SJSA1 (cell line): ENCODE measurements at regions not wholly inside any gene's neighbourhood (a gene's known extent, or its start where the extent isn't known, plus 50 kb on each side); places are given as distances from the start of the nearest gene placed in this dataset.

Source experiments
- DNase-seq, 2 experiments: peaks; one replicate each; pipeline ENCODE4 v3.0.0-alpha.2; 2015 to 2020; ENCODE audit warnings: low spot score in 2 of 2, low read depth in 1 of 2
- H3K27ac ChIP-seq: fragments of 250-450 bp; sonication (Bioruptor Pico); 2 replicates; pipeline ENCODE4 v1.5.1; 2020; ENCODE audit warnings: mild to moderate bottlenecking, moderate library complexity
- H3K27me3 ChIP-seq: fragments of 250-450 bp; sonication (Bioruptor Pico); replicated peaks from 2 replicates; pipeline ENCODE4 v1.5.1; 2020; ENCODE audit warnings: mild to moderate bottlenecking, moderate library complexity
- H3K36me3 ChIP-seq: fragments of 250-450 bp; sonication (Bioruptor Pico); 2 replicates; pipeline ENCODE4 v1.5.1; 2020; ENCODE audit warnings: mild to moderate bottlenecking
- H3K4me1 ChIP-seq: fragments of 250-450 bp; sonication (Bioruptor Pico); replicated peaks from 2 replicates; pipeline ENCODE4 v1.6.1; 2021; ENCODE audit warnings: mild to moderate bottlenecking
- H3K4me3 ChIP-seq: fragments of 250-450 bp; sonication (Bioruptor Pico); 2 replicates; pipeline ENCODE4 v1.5.1; 2020; ENCODE audit warnings: mild to moderate bottlenecking
- H3K9me3 ChIP-seq: fragments of 250-450 bp; sonication (Bioruptor Pico); replicated peaks from 2 replicates; pipeline ENCODE4 v1.5.1; 2020; ENCODE audit warnings: mild to moderate bottlenecking

GRCh38 chr16:66079671-66080334, 286.7 kb upstream of the CDH5 start:
- Histone ChIP-seq H3K4me1 (peaks cover 33% of the 10 kb centered on the region), H3K27me3 (no peaks in the 10 kb centered on the region), H3K36me3 (no peaks in the 10 kb centered on the region), H3K27ac (no peak overlapping the region), H3K9me3 (no peaks in the 10 kb centered on the region), H3K4me3 (no peak overlapping the region)
- DNase-seq: peak in 1 of 2 experiments; percentile 14

DNA sequence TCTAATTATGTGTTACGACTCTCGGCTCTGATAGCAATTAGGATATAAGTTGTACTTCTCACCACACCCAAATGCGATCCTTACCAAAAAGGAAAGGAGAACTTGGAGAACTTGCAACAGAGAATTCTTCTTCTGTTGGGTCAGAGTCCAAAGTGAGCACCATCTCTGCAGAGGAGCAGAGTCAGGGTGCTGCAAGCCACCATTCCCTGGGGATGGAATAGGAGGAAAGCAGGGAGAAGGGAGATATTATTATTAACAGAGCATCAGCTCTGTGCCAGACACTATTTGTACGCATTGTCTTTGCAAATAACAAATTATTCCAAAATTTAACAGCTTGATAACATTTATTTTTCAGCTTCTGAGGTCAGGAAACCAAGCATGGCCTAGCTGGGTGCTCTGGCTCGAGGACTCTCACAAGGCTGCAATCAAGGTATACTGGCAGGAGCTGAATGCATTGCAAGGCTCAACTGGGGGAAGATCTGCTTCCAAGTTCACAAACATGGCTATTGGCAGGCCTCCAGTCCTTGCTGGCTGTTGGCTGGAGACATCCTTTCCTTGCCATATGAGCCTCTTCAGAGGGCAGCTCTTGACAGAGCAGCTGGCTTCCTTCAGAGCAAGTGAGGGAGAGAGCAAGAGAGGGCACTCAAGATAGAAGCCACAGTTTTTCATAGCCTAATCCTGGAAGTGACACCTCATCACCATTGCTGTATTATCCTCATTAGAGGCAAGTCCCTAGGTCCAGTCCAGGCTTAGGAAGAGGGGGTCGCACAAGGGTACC, 296.2 kb upstream of the CDH5 start:
- Histone ChIP-seq H3K9me3 (no peaks in the 10 kb centered on the region), H3K36me3 (no peaks in the 10 kb centered on the region), H3K27ac (no peak overlapping the region), H3K4me1 (no peaks in the 10 kb centered on the region), H3K4me3 (no peak overlapping the region), H3K27me3 (no peaks in the 10 kb centered on the region)
- no peak for DNase-seq

DNA sequence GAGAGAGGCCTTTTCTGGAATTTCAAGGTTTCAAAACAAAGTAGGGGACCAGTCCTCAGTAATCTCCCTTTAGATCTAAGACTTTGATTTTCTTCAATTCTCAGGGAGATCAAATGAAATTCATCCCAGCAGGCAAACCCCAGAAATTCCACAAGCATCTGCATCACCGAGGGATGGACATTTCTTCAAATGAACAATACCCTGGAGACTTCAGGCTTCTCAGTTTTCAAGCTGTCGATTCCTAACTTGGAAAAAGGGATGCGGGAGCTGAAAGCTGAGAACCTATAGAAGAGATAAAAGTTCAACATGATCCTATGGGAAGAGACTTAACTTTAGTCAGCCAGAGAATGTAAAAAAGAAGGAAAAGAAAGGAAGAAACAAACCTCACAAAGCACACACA, 296.9 kb upstream of the CDH5 start:
- Histone ChIP-seq H3K9me3 (no peaks in the 10 kb centered on the region), H3K4me3 (no peak overlapping the region), H3K4me1 (no peaks in the 10 kb centered on the region), H3K27ac (no peak overlapping the region), H3K27me3 (no peaks in the 10 kb centered on the region), H3K36me3 (no peaks in the 10 kb centered on the region)
- no peak for DNase-seq

- Histone ChIP-seq H3K36me3 (no peaks in the 10 kb centered on the region), H3K27me3 (no peaks in the 10 kb centered on the region), H3K27ac (no peak overlapping the region), H3K4me1 (no peaks in the 10 kb centered on the region), H3K9me3 (no peaks in the 10 kb centered on the region), H3K4me3 (no peak overlapping the region)
- DNase-seq: no peak
Measured at GRCh38 chr16:66066404-66066803, 300.1 kb upstream of the CDH5 start.

DNA sequence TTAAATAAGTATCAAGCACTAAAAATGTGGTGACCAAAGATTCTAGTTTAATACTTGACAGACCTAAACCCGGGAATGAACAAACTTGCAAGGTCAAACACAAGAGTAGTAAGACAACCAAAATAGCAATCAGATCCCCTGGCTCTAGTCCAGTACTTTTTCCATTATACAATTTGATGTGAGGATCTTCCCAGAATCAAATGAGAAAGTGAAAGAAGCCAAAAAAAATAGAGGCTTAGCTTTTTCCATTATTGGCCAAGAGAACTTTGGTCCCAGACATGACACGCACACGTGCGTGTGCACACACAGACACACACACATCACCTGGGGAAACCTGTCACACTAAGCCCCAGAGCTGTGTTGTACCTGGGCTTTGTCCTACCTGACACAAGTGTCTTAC, 300.6 kb upstream of the CDH5 start:
- Histone ChIP-seq H3K27me3 (no peaks in the 10 kb centered on the region), H3K36me3 (no peaks in the 10 kb centered on the region), H3K27ac (no peak overlapping the region), H3K4me1 (no peaks in the 10 kb centered on the region), H3K9me3 (no peaks in the 10 kb centered on the region), H3K4me3 (no peak overlapping the region)
- DNase-seq: no peak

- no peak for DNase-seq
- Histone ChIP-seq H3K36me3 (no peaks in the 10 kb centered on the region), H3K27ac (no peak overlapping the region), H3K4me3 (no peak overlapping the region), H3K27me3 (0 out of 2 replicates have a peak, but pooled peaks cover 2% of the 10 kb centered on the region), H3K9me3 (no peaks in the 10 kb centered on the region), H3K4me1 (no peaks in the 10 kb centered on the region)
Measured at GRCh38 chr16:66064801-66065530, 301.5 kb upstream of the CDH5 start.

DNA sequence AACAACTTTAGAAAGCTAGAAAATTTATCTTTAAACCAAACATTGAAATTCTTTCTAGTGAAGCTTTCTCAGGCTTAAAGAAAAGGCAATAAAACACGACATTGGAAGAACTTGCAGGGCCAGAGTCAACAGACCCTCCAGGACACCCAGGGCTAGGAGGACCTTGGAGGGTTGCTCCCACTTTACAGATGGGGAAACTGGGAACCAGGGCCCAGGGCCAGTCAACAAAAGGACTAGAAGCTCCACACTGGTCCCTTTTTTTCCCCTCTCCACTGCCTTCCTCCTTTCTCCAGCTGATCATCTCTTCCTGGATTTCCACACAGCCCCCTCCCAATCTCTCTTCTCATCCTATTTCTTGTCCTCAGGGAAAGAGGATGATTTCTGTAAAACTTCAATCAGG, 307.7 kb upstream of the CDH5 start:
- H3K9me3 ChIP-seq: no peaks in the 10 kb centered on the region
- 0 out of 2 replicates have a peak, but pooled peaks cover 3% of the 10 kb centered on the region for H3K27me3 ChIP-seq
- H3K27ac ChIP-seq: no peak overlapping the region
- no peaks in the 10 kb centered on the region for H3K4me1 ChIP-seq
- H3K4me3 ChIP-seq: no peak overlapping the region
- no peak for DNase-seq
- no peaks in the 10 kb centered on the region for H3K36me3 ChIP-seq

GRCh38 chr16:66058172-66058691, 308.3 kb upstream of the CDH5 start:
- Histone ChIP-seq H3K4me3 (no peak overlapping the region), H3K36me3 (no peaks in the 10 kb centered on the region), H3K27me3 (0 out of 2 replicates have a peak, but pooled peaks cover 3% of the 10 kb centered on the region), H3K4me1 (no peaks in the 10 kb centered on the region), H3K27ac (no peak overlapping the region), H3K9me3 (no peaks in the 10 kb centered on the region)
- DNase-seq: no peak

- no peak overlapping the region for H3K4me3 ChIP-seq
- H3K4me1 ChIP-seq: no peaks in the 10 kb centered on the region
- H3K27ac ChIP-seq: no peak overlapping the region
- 0 out of 2 replicates have a peak, but pooled peaks cover 3% of the 10 kb centered on the region for H3K27me3 ChIP-seq
- H3K36me3 ChIP-seq: no peaks in the 10 kb centered on the region
- no peak for DNase-seq
- H3K9me3 ChIP-seq: no peaks in the 10 kb centered on the region
Measured at GRCh38 chr16:66057057-66057456, 309.4 kb upstream of the CDH5 start.

DNA sequence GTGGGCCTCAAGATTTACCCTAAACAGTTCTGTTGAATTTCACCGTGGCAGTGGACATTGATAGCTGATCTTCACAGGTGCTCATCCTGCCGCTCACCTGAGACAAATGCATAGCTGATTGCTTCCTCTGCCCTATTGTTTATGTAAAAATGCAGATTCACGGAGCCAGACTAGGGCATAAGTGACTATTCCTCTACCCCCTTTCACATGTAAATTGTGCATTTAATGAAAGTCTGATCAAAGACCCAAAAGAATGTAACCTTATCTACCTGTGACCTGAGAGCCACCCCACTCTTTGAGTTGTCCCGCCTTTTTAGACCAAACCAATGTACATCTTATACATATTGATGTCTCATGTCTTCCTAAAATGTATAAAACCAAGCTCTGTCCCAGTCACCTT, 312.4 kb upstream of the CDH5 start:
- Histone ChIP-seq H3K36me3 (no peaks in the 10 kb centered on the region), H3K9me3 (no peaks in the 10 kb centered on the region), H3K27ac (no peak overlapping the region), H3K4me1 (peaks cover 16% of the 10 kb centered on the region), H3K27me3 (no peaks in the 10 kb centered on the region), H3K4me3 (no peak overlapping the region)
- no peak for DNase-seq

- H3K27ac ChIP-seq: no peak overlapping the region
- peaks cover 16% of the 10 kb centered on the region for H3K4me1 ChIP-seq
- no peaks in the 10 kb centered on the region for H3K9me3 ChIP-seq
- H3K36me3 ChIP-seq: no peaks in the 10 kb centered on the region
- no peak overlapping the region for H3K4me3 ChIP-seq
- no peaks in the 10 kb centered on the region for H3K27me3 ChIP-seq
- DNase-seq: no peak
Measured at GRCh38 chr16:66052745-66053144, 313.7 kb upstream of the CDH5 start.

DNA sequence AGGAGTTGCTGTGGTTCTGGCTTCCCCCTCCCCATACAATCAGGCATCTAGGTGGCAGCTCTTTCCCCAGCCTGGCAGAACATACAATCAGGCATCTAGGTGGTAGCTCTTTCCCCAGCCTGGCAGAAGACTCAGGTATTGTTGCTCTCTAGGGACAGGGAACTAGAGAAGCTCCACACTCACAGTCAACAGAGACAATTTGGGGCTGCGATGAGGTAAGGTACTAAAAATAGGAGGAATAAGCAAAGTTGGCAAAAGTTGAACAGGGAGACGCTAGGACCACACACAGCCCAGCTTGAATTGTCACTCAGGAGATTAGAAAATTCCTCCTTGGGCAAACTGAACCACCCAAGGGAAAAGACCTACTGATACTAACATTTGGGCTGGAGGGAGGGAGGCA, 315.5 kb upstream of the CDH5 start:
- Histone ChIP-seq H3K4me3 (no peak overlapping the region), H3K27me3 (no peaks in the 10 kb centered on the region)
- DNase-seq: peak; percentile 65 to 82

GRCh38 chr16:66049865-66050264, 316.6 kb upstream of the CDH5 start:
- H3K27me3 ChIP-seq: no peaks in the 10 kb centered on the region
- DNase-seq: no peak
- peaks cover 16% of the 10 kb centered on the region for H3K4me1 ChIP-seq
- H3K9me3 ChIP-seq: no peaks in the 10 kb centered on the region
- no peaks in the 10 kb centered on the region for H3K36me3 ChIP-seq
- no peak overlapping the region for H3K4me3 ChIP-seq
- no peak overlapping the region for H3K27ac ChIP-seq

More for the DNA sequence above, 315.5 kb upstream of the CDH5 start:
- peaks cover 16% of the 10 kb centered on the region for H3K4me1 ChIP-seq
- no peaks in the 10 kb centered on the region for H3K36me3 ChIP-seq
- H3K27ac ChIP-seq: peak overlapping the region; percentile 71
- no peaks in the 10 kb centered on the region for H3K9me3 ChIP-seq

- peaks cover 4% of the 10 kb centered on the region for H3K4me1 ChIP-seq
- no peak overlapping the region for H3K27ac ChIP-seq
- no peaks in the 10 kb centered on the region for H3K9me3 ChIP-seq
- no peaks in the 10 kb centered on the region for H3K27me3 ChIP-seq
- DNase-seq: peak in 1 of 2 experiments; percentile 16
- H3K4me3 ChIP-seq: no peak overlapping the region
- H3K36me3 ChIP-seq: no peaks in the 10 kb centered on the region
Measured at GRCh38 chr16:66045626-66046025, 320.9 kb upstream of the CDH5 start.
